ENCODE measurements at regions not wholly inside any gene's neighbourhood (a gene's known extent, or its start where the extent isn't known, plus 50 kb on each side); places are given as distances from the start of the nearest gene placed in this dataset.

GRCh38 chr13:54802226-54802625 lies 1773.6 kb downstream of the OLFM4 start:
- TF ChIP-seq NRF1 (IDR thresholded peaks at IDR 0.05; ENCODE audit: low read depth, low read length) (no peak), CTCF (IDR thresholded peaks at IDR 0.05; ENCODE audit: control extremely low read depth in 1 of 3, insufficient read depth in 1 of 3, low read depth in 1 of 3, low read length in 3 of 3) (no peak), TAF1 (IDR thresholded peaks at IDR 0.05; ENCODE audit: low read depth, low read length) (no peak), POLR2A (IDR thresholded peaks at IDR 0.05; ENCODE audit: control extremely low read depth in 1 of 2, low read depth in 2 of 2, low read length in 2 of 2) (no peak), EZH2 (IDR thresholded peaks at IDR 0.05; ENCODE audit: low read depth, low read length, severe bottlenecking) (no peak), JUND (IDR thresholded peaks at IDR 0.05; ENCODE audit: low read length) (no peak), EGR1 (IDR thresholded peaks at IDR 0.05; ENCODE audit: borderline replicate concordance, low read depth, low read length) (no peak), BRCA1 (IDR thresholded peaks at IDR 0.05; ENCODE audit: low read depth, low read length) (no peak), CHD2 (IDR thresholded peaks at IDR 0.05; ENCODE audit: low read length) (no peak)

Measured in H1 (cell line).